NT2/D1 (cell line): ENCODE measurements at regions not wholly inside any gene's neighbourhood (a gene's known extent, or its start where the extent isn't known, plus 50 kb on each side); places are given as distances from the start of the nearest gene placed in this dataset.

ENCODE experiments used
- SUZ12 ChIP-seq: IDR thresholded peaks from 2 replicates; pipeline ENCODE4 v1.6.1; 2011; ENCODE audit not compliant: insufficient read length, insufficient read depth; ENCODE audit errors: extremely low read depth
- YY1 ChIP-seq: IDR thresholded peaks from 2 replicates; pipeline ENCODE4 v1.6.1; 2011; ENCODE audit not compliant: insufficient read length, insufficient read depth
- ZNF274 ChIP-seq: IDR thresholded peaks from 2 replicates; pipeline ENCODE4 v1.6.1; 2011; ENCODE audit warnings: mild to moderate bottlenecking, low read depth, low read length

GRCh38 chr14:80304125-80304766 lies 92.9 kb upstream of the DIO2 start:
- no peak for TF ChIP-seq ZNF274
- TF ChIP-seq SUZ12, result no peak
- TF ChIP-seq YY1, result no peak
